ENCODE measurements at regions not wholly inside any gene's neighbourhood (a gene's known extent, or its start where the extent isn't known, plus 50 kb on each side); places are given as distances from the start of the nearest gene placed in this dataset.

DNA sequence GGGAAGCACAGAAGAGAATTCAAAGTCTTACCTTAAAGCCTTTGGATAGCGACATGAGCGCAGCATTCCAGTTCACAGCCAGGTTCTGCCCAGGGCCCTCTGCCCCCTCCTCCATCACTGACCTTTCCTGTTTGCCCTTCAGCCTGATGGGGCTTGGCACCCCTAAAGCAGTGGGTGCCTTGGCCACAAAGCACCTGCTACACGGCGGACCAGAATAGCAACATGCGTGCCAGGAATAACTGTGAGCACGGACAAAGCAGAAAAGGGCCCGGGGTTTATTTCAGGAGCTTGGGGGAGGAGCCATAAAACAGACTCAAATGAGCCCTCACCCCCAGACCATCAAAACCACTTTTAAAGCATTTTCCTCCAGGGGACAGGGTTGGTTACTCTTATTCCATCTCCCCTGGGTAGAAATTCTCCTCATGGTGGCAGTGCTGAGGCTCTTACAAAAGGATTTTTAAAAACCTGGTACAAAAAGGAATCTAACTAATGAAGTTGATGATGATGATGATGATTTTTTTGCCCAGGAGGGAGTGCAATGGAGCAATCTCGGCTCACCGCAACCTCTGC, 135.4 kb downstream of the KLF13 start:
- no peak for DNase-seq (ENCODE audit: insufficient read length, low spot score)
- TF ChIP-seq POLR2A (IDR thresholded peaks at IDR 0.05; ENCODE audit: low read depth, low read length), result no peak
- no peak for FAIRE-seq

GRCh38 chr15:31463521-31464102, 137.0 kb downstream of the KLF13 start:
- DNase-seq (ENCODE audit: insufficient read length, low spot score) (no peak), FAIRE-seq (no peak)
- TF ChIP-seq POLR2A (IDR thresholded peaks at IDR 0.05; ENCODE audit: low read depth, low read length), result no peak

- FAIRE-seq (no peak), DNase-seq (ENCODE audit: insufficient read length, low spot score) (no peak)
- TF ChIP-seq POLR2A (IDR thresholded peaks at IDR 0.05; ENCODE audit: low read depth, low read length), result no peak
These were observed 137.8 kb downstream of the KLF13 start for GRCh38 chr15:31464216-31465082.

DNA sequence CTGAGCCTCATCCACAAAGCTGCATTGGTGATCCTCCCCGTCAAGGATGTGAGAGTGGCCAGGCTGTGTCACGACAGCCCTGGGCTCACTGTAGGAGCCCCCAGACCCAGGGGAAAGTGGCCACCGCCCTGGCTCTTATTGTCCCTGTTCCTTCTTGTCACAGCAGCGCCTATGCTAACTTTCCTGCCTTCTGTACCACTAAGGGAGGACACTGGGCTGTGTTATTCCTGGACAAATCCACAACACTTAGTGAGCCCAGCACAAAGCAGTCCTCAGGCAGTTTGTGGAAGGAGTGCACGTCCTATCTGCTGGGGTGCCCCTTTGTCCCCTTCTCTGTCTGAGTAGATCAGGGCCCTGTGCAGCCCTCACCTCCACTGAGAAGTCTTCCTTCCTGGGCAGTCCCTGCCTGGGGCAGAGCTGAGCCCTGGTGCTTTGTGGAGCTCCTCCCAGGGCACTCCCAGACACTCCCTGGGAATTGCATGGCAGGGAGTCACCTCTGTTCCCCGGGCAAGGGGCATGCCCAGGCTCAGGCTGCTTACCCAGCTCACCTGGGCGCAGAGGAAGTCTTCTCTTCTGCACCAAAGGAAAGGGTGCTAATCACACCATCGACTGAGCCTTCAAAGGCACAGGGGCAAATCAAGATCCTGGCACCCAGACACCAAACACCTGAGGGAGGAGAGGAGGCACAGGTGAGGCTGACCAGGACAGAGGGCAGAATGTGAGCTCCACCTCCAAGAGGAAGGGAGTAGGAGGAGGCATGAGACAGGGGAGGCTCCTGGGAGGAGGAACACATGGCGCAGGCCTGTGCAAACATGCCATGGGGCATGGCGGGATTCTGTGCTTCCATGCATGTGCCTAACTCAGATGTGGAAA, 138.7 kb downstream of the KLF13 start:
- DNase-seq (ENCODE audit: insufficient read length, low spot score) (no peak), FAIRE-seq (no peak)
- no peak for TF ChIP-seq POLR2A (IDR thresholded peaks at IDR 0.05; ENCODE audit: low read depth, low read length)

GRCh38 chr15:31467361-31467760, 140.7 kb downstream of the KLF13 start:
- FAIRE-seq (no peak), DNase-seq (ENCODE audit: insufficient read length, low spot score) (no peak)
- TF ChIP-seq POLR2A (IDR thresholded peaks at IDR 0.05; ENCODE audit: low read depth, low read length), result no peak

- FAIRE-seq, result no peak
- TF ChIP-seq POLR2A (IDR thresholded peaks at IDR 0.05; ENCODE audit: low read depth, low read length), result no peak
- DNase-seq (ENCODE audit: insufficient read length, low spot score), result no peak
These were observed 142.5 kb downstream of the KLF13 start for GRCh38 chr15:31468911-31469785.

DNA sequence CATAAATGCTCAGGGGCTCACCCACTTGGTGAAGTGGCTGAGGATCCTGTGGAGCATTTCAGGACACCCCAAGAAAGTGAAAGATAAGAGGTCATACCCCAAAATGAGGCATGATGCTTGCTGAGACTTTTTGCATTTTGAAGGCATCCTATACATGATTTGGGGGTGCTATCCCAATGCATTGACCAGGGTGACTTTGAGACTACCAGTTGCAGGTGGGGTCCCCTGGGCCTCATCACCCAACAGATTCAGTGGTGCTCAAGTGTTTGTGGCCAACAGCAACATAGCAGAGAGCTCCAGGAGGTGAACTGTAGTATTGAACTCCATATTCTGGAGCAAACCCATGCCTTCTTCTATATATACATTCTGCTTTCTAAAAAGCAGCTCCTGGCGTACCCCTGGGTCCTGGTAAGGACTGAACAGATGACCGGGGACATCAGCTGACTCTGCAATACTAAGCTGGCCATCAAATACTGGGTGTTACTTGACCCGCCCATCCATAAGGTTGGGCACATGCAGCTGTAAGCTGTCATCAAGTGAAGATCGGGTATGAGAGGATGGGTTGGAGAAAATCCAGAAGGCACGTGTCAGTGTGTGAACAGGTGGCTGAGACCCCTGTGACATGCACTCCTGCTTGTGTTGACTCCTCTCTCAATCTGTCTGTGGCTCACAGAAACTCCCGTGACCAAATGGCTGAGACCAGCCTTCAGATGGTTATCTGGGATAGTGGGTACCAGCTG, 143.3 kb downstream of the KLF13 start:
- no peak for DNase-seq (ENCODE audit: insufficient read length, low spot score)
- TF ChIP-seq POLR2A (IDR thresholded peaks at IDR 0.05; ENCODE audit: low read depth, low read length), result no peak
- FAIRE-seq, result no peak

DNA sequence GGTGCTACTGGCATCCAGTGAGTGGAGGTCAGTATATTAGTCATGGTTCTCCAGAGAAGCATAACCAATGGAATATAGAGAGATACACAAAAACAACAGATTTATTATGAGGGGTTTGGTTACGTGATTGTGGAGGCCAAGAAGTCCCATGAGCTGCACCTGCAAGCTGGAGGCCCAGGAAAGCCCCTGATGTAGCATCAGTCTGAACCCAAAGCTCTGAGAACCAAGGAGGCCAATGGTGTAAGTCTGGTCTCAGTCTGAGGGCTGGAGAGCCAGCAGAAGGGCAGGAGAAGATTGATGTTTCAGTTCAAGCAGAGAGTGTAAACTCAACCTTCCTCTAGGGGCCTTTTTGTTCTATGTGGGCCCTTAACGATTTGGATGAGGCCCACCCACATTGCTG, 144.1 kb downstream of the KLF13 start:
- no peak for DNase-seq (ENCODE audit: insufficient read length, low spot score)
- TF ChIP-seq POLR2A (IDR thresholded peaks at IDR 0.05; ENCODE audit: low read depth, low read length), result no peak
- FAIRE-seq, result no peak

DNA sequence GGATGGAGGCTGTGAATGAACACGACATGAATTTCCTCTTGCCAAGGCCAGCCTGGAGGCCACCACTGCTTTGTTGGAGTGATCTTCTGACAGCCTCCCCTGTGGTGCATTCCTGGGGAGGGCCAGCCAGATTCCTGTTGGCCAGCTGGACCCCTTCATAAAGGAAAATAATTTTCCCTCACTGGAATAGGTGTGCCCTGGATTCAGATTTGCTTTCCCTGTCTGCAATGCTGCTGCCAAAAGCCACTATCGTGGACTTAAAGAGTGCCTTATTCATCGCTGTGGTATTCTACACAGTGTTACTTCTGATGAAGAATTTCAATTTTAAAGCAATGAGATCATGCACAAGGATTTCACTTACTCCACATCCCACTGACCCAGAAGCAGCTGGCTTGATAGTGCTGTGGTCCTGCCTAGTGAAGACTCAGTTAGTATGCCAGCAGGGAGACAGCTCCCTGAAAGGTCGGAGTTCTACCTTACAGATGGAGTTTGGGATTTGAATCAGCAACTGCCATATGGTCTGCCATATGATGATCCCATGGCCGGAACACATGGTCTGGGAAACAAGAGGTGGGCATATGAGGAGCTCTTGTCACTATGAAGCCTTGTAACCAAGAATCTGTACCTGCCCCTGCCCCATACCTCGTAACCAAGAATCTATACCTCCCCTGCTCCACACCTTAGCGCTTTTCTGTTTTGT, 145.2 kb downstream of the KLF13 start:
- peak; percentile 84 for DNase-seq (ENCODE audit: insufficient read length, low spot score)

GRCh38 chr15:31472636-31473384, 146.2 kb downstream of the KLF13 start:
- no peak for TF ChIP-seq POLR2A (IDR thresholded peaks at IDR 0.05; ENCODE audit: low read depth, low read length)
- DNase-seq (ENCODE audit: insufficient read length, low spot score) (no peak), FAIRE-seq (no peak)

More for the DNA sequence above, 145.2 kb downstream of the KLF13 start:
- no peak for TF ChIP-seq POLR2A (IDR thresholded peaks at IDR 0.05; ENCODE audit: low read depth, low read length)
- peak; percentile 89 for FAIRE-seq

GRCh38 chr15:31473385-31474058, 146.9 kb downstream of the KLF13 start:
- no peak for FAIRE-seq

More at GRCh38 chr15:31473385-31474058, 146.9 kb downstream of the KLF13 start:
- TF ChIP-seq POLR2A (IDR thresholded peaks at IDR 0.05; ENCODE audit: low read depth, low read length), result no peak
- no peak for DNase-seq (ENCODE audit: insufficient read length, low spot score)
